Smooth muscle cell of the brain vasculature (primary cell): ENCODE measurements at regions not wholly inside any gene's neighbourhood (a gene's known extent, or its start where the extent isn't known, plus 50 kb on each side); places are given as distances from the start of the nearest gene placed in this dataset.
"Not testable (repeated sequence)": the region's sequence is repeated elsewhere in the genome, so short reads cannot be mapped to it uniquely, and the experiment has no call there.

Experiments used
- DNase-seq: peaks from one replicate; pipeline ENCODE4 v3.0.0-alpha.2; 2012; ENCODE audit warnings: low read depth, low spot score

DNA sequence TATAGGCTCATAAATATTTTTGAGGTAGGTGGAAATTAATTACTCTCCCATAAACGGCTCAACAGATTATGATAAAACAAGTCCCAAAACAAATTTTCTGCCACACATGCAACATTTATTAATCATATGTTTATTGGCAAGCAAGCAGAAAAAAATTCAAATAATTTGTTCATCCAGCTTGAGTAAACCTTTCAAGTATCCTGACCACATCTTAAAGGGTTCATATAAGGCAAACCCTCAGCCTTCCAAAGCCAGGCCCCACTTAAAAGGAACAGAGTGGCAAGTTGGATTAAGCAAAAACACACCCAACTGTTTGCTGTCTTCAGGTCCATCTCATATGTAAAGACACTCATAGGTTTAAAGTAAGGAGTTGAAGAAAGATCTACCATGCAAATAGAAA, 1042.3 kb downstream of the DIPK2A start:
- DNase-seq: no peak

DNA sequence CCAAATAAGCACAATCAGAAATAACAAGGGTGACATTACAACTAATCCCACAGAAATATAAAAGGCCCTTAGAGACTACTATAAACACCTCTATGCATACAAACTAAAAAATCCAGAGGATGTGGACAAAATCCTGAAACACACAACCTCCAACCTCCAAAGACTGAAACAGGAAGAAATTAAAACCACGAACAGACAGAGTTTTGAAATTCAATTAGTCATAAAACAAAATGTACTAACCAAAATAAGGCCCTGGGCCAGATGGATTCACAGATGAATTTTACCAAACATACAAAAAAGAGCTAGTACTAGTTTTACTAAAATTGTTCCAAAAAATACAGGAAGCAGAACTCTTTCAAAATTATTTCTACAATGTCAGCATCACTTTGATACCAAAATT, 1043.6 kb downstream of the DIPK2A start:
- DNase-seq: peak; percentile 3

DNA sequence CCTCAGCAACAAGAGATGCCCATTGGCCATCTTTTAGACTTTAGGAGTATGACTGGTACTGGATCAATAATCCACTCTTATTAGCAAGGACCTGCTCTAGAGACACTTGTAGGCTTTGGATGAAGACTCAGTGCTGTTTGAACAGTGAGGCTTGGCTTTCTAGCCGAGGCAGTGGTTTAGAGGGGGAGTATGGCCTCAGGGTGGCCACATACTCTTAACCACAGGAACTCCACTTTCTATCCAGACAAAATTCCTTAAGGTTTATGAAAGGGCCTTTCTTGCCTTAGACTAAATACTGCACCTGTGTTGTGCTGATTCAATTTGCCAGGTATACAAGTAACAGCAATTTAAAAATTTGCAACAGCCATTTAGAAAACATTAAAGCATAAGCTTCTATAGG, 1046.3 kb downstream of the DIPK2A start:
- DNase-seq: no peak

DNA sequence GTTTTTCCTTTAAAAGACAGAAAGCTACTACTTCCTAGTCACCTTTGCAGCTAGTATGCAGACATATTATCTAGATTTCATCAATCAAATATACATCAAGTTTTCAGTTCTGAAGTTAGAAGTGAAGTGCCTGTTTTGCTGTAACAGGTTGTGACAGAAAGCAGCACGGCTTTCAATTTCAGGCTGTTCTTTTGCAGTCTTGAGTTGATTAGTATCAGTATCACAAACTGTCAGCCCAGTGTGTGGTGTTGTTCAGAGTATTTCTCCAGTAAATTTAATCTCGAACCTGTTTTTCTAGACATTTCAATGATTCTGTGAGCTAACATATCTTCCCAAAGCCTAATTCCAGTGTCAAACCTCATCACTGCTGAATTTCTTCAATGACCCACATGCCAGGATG, 1050.8 kb downstream of the DIPK2A start:
- no peak for DNase-seq

DNA sequence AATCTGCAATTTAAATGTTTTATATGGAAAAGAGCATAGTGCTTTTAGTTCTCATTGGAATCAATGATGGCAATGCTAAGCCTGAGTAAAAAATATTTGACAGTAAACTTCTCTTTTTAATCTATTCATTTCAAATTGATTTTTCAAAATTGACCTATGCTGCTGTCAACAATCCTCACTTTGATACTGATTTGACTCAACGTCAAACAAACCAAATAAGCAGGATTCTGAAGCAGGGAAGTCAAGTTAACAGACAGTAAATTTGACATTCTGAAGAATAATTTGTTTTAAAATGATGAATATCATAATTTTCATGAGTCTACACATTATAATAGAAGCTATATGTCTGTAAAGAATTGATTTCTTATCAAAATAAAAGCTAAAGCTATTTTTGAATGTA, 1053.1 kb downstream of the DIPK2A start:
- no peak for DNase-seq

DNA sequence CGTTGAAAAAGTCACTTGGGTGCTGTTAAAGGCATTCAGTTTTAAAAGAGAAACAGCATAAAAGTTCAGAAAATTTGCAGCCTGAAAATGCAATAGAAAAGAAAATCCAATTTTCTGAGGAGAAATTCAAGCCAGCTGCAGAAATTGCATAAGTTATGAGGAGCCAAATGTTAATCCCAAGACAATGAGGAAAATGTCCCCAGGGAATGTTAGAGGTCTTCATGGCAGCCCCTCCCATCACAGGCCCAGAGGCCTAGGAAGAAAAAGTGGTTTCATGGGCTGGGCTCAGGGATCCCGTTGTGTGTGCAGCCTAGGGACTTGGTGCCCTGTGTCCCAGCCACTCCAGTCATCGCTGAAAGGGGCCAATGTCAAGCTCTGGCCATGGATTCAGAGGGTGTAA, 1055.6 kb downstream of the DIPK2A start:
- DNase-seq: not testable (repeated sequence)

- DNase-seq: no peak
Measured at GRCh38 chr3:145032791-145033190, 1061.2 kb downstream of the DIPK2A start.

DNA sequence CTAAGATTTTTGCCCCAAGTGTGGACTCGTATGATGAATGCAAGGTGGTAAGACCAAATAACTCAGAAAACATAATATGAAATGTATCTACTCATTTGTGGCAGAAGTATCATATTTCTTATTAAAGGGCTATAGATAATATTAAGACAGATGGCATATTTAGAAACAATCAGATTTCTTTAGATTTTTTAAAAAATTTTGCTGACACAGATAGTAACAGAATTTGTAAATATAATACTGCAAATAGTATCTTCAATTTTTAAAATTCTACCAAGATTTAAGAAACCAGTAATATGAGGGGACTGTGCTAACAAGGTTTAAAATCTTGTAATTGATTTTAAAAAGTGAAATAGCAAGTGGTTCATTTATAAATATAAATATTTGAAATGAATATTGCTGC, 1064.1 kb downstream of the DIPK2A start:
- no peak for DNase-seq

GRCh38 chr3:145054055-145054454, 1082.4 kb downstream of the DIPK2A start:
- DNase-seq: not testable (repeated sequence)

DNA sequence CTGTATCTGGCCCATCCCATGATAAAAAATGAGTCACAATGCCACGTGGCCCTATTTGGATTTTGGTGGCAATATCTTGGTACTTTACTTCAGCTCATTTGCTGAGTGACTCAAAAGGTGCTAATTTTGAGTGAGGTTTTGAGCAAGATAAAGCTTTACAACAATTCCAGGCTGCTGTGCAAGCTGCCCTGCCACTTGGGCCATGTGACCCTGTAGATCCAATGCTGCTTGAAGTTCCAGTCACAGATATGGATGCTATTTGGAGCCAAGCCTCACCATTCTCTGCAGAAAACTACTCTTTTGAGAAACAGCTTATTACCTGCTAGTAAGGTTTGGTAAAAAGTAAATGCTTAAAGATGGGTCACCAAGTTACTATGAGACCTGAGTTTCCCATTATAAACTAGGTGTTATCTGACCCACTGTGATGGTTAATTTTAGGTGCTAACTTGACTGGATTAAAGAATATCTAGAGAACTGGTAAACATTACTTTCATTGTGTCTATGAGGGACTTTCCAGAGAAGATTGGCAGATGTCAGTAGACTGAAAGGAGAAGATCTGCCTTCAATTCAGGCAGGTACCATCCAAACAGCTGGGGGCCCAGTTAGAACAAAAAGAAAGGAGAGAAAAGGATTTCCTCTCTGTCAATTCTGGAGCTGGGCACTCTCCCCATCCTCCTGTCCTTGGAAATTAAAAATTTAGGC, 1083.9 kb downstream of the DIPK2A start:
- no peak for DNase-seq

DNA sequence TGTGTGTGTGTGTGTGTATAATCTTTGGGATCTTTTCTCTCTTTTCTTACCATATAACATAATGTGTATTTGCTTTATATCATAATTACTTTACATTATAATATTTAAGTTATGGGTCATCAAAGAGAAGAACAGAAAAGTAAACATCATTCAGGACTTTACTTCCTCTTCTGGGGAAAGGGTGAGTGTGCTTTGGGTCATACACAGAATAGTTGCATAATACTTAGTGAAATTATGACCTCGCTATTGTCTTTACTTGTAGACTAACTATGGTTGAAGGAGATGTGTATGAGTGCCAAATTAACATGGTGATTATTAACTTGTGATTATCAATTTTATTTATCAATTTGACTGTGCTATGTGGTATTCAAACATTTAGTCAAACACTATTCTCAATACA, 1086.9 kb downstream of the DIPK2A start:
- no peak for DNase-seq

- no peak for DNase-seq
Measured at GRCh38 chr3:145063616-145064015, 1092.0 kb downstream of the DIPK2A start.

DNA sequence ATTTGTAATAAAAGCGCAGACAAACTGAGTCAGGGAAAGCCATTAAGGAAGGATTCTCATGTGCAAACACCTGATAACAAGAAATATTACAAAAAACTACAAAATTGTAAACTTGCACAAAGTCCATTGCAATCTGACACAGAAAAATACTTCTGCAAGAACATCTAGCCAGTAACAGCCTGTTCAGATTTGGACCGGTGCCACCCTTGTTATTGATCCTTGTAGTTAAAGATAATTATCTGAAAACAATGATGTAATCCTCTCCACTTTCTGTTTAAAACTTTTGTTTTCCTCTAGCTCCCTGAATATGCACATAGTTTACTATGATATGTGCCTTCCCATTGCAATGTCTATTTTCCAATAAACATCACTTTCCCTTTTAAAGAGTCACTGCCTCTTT, 1090.2 kb downstream of the PLOD2 start:
- no peak for DNase-seq

GRCh38 chr3:145079436-145079835, 1081.5 kb downstream of the PLOD2 start:
- no peak for DNase-seq

GRCh38 chr3:145087038-145087437, 1073.9 kb downstream of the PLOD2 start:
- DNase-seq: no peak

DNA sequence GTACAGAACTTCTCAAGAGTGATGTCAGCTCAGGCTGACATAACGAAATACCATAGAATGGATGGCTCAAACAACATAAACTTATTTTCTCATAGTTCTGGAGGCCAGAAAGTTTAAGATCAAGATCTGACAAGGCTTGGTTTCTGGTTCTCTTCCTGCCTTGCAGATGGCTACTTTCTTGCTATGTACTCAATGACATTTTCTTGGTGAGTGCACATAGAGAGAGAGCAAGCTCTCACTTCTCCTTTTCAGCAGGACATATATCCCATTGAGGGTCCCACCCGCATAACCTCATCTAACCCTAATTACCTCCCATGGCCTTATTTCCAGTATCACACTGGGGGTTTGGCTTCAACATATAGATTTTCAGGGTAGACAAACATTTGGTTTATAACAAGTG, 1072.1 kb downstream of the PLOD2 start:
- no peak for DNase-seq

DNA sequence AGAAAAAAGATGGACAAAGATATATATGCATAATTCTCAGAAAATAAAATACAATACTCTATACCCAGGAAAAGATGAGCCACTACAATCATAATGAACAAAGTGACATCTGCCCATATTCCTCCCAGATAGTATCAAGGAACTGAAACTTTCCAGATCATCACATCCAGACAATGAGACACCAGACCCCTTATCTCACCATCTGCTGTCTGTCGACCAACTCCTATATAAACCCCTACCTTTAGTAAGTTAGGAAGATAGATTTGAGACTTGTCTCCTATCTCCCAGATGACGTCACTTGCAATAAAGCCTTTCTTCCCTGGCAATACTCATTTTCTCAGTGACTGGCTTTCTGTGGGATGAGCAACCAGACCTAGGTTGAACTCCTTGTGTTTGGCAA, 1071.6 kb downstream of the PLOD2 start:
- DNase-seq: no peak

- peak; percentile 43 for DNase-seq
Measured at GRCh38 chr3:145094355-145094941, 1066.5 kb downstream of the PLOD2 start.

GRCh38 chr3:145111141-145111540, 1049.8 kb downstream of the PLOD2 start:
- DNase-seq: not testable (repeated sequence)

- DNase-seq: no peak
Measured at GRCh38 chr3:145116769-145117168, 1044.2 kb downstream of the PLOD2 start.

GRCh38 chr3:145118303-145118702, 1042.7 kb downstream of the PLOD2 start:
- DNase-seq: no peak

- no peak for DNase-seq
Measured at GRCh38 chr3:145124900-145125678, 1035.9 kb downstream of the PLOD2 start.

- no peak for DNase-seq
Measured at GRCh38 chr3:145133281-145133680, 1027.7 kb downstream of the PLOD2 start.
